Thoracic aorta (tissue), 2 donors: ENCODE measurements at regions not wholly inside any gene's neighbourhood (a gene's known extent, or its start where the extent isn't known, plus 50 kb on each side); places are given as distances from the start of the nearest gene placed in this dataset.

Source experiments
- ATAC-seq: fragments of 150-250 bp; one replicate; pipeline ENCODE4 v1.8.0; 2017; ENCODE audit warnings: low read depth; ENCODE audit not compliant: insufficient number of reproducible peaks, low FRiP score
- DNase-seq: peaks from one replicate; pipeline ENCODE4 v3.0.0-alpha.2; 2020; ENCODE audit warnings: low spot score
- H3K27ac ChIP-seq, 2 donors: fragments of 200-600 bp; sonication (generic); 1 replicate in 1 of 2; 2 replicates in 1 of 2; pipeline ENCODE4 v1.5.1; 2016; ENCODE audit warnings: mild to moderate bottlenecking in 2 of 2, moderate library complexity in 2 of 2
- H3K27me3 ChIP-seq: fragments of 200-600 bp; sonication (generic); replicated peaks from 2 replicates; pipeline ENCODE4 v1.6.0; 2016; ENCODE audit warnings: mild to moderate bottlenecking; ENCODE audit not compliant: insufficient read depth
- H3K36me3 ChIP-seq: fragments of 200-600 bp; sonication (generic); one replicate; pipeline ENCODE4 v1.5.1; 2016
- H3K4me1 ChIP-seq, 2 donors: fragments of 200-600 bp; sonication (generic); 1 replicate in 1 of 2; 2 replicates in 1 of 2; pipeline versions ENCODE4 v1.5.1 to v1.6.0; 2016; ENCODE audit warnings: low read depth in 2 of 2, mild to moderate bottlenecking in 1 of 2; ENCODE audit not compliant: control insufficient read depth in 1 of 2
- H3K4me3 ChIP-seq: fragments of 200-600 bp; sonication (generic); 2 replicates; pipeline ENCODE4 v1.5.1; 2016; ENCODE audit warnings: mild to moderate bottlenecking
- H3K9me3 ChIP-seq: fragments of 200-600 bp; sonication (generic); 2 replicates; pipeline ENCODE4 v1.5.1; 2016
- CTCF ChIP-seq: fragments of 200-600 bp; sonication (generic); IDR thresholded peaks from one replicate; pipeline ENCODE4 v1.5.1; 2019; ENCODE audit warnings: antibody characterized with exemption

GRCh38 chr3:69558912-69559311, 173.0 kb upstream of the FRMD4B start:
- Histone ChIP-seq H3K36me3 (no peaks in the 10 kb centered on the region), H3K4me1 (no peaks in the 10 kb centered on the region), H3K4me3 (no peak overlapping the region), H3K27me3 (no peaks in the 10 kb centered on the region), H3K27ac (no peak overlapping the region), H3K9me3 (no peaks in the 10 kb centered on the region)
- ATAC-seq (peak; percentile 34), DNase-seq (no peak)
- TF ChIP-seq CTCF = no peak

- ATAC-seq = no peak
- no peaks in the 10 kb centered on the region for H3K36me3 ChIP-seq
Measured at GRCh38 chr3:69554576-69554975, 168.7 kb upstream of the FRMD4B start.

GRCh38 chr3:69553888-69554287, 168.0 kb upstream of the FRMD4B start:
- no peak for TF ChIP-seq CTCF
- DNase-seq = no peak
- H3K27me3 ChIP-seq = no peaks in the 10 kb centered on the region
- H3K9me3 ChIP-seq = no peaks in the 10 kb centered on the region
- H3K27ac ChIP-seq = no peak overlapping the region
- H3K4me1 ChIP-seq = no peaks in the 10 kb centered on the region
- no peak overlapping the region for H3K4me3 ChIP-seq
- no peak for ATAC-seq
- H3K36me3 ChIP-seq = no peaks in the 10 kb centered on the region

More at GRCh38 chr3:69554576-69554975, 168.7 kb upstream of the FRMD4B start:
- Histone ChIP-seq H3K4me1 (no peaks in the 10 kb centered on the region), H3K27ac (no peak overlapping the region), H3K4me3 (no peak overlapping the region), H3K27me3 (no peaks in the 10 kb centered on the region), H3K9me3 (no peaks in the 10 kb centered on the region)
- DNase-seq = no peak
- no peak for TF ChIP-seq CTCF

GRCh38 chr3:69547461-69547880, 161.6 kb upstream of the FRMD4B start:
- Histone ChIP-seq H3K9me3 (no peaks in the 10 kb centered on the region), H3K4me1 (peaks cover 1 to 5% of the 10 kb centered on the region in 2 donors), H3K27ac (no peak overlapping the region), H3K36me3 (no peaks in the 10 kb centered on the region), H3K4me3 (no peak overlapping the region), H3K27me3 (no peaks in the 10 kb centered on the region)
- no peak for ATAC-seq
- DNase-seq = no peak
- TF ChIP-seq CTCF = no peak

GRCh38 chr3:69542805-69543429, 157.0 kb upstream of the FRMD4B start:
- Histone ChIP-seq H3K27me3 (no peaks in the 10 kb centered on the region), H3K36me3 (no peaks in the 10 kb centered on the region), H3K4me3 (peak overlapping the region; percentile 71), H3K9me3 (no peaks in the 10 kb centered on the region), H3K27ac (no peak overlapping the region), H3K4me1 (peaks cover 3 to 15% of the 10 kb centered on the region in 2 donors)
- DNase-seq (no peak), ATAC-seq (no peak)
- TF ChIP-seq CTCF = no peak
